GM13976 (cell line): ENCODE measurements at regions not wholly inside any gene's neighbourhood (a gene's known extent, or its start where the extent isn't known, plus 50 kb on each side); places are given as distances from the start of the nearest gene placed in this dataset.

Source experiments
- DNase-seq: peaks from one replicate; pipeline ENCODE4 v3.0.0; 2012; ENCODE audit warnings: low spot score
- in situ Hi-C: fragments of 300-500 bp; cut with MboI; formaldehyde crosslinking; loops from one replicate; pipeline ENCODE4 v1.12.0; 2022; ENCODE audit warnings: low sequenced_read_pairs, mixed read lengths, inconsistent platforms; ENCODE audit not compliant: unreplicated experiment
- TF ChIP-seq, protein P1 (sequence below): IDR thresholded peaks from 2 replicates; pipeline ENCODE4 v1.5.1; 2012; ENCODE audit warnings: borderline replicate concordance, mild to moderate bottlenecking; ENCODE audit not compliant: insufficient read depth; ENCODE audit errors: extremely low read depth, missing control alignments, control extremely low read depth

- in situ Hi-C loops = no loop called here
- TF ChIP-seq, protein P1, sequence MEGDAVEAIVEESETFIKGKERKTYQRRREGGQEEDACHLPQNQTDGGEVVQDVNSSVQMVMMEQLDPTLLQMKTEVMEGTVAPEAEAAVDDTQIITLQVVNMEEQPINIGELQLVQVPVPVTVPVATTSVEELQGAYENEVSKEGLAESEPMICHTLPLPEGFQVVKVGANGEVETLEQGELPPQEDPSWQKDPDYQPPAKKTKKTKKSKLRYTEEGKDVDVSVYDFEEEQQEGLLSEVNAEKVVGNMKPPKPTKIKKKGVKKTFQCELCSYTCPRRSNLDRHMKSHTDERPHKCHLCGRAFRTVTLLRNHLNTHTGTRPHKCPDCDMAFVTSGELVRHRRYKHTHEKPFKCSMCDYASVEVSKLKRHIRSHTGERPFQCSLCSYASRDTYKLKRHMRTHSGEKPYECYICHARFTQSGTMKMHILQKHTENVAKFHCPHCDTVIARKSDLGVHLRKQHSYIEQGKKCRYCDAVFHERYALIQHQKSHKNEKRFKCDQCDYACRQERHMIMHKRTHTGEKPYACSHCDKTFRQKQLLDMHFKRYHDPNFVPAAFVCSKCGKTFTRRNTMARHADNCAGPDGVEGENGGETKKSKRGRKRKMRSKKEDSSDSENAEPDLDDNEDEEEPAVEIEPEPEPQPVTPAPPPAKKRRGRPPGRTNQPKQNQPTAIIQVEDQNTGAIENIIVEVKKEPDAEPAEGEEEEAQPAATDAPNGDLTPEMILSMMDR = no peak
- no peak for DNase-seq
Measured at GRCh38 chr4:153081693-153082092, 122.5 kb upstream of the TRIM2 start.

- DNase-seq = no peak
- TF ChIP-seq, protein P1 = no peak
- in situ Hi-C loops = no loop called here
Measured at GRCh38 chr4:153082322-153083301, 121.6 kb upstream of the TRIM2 start.

DNA sequence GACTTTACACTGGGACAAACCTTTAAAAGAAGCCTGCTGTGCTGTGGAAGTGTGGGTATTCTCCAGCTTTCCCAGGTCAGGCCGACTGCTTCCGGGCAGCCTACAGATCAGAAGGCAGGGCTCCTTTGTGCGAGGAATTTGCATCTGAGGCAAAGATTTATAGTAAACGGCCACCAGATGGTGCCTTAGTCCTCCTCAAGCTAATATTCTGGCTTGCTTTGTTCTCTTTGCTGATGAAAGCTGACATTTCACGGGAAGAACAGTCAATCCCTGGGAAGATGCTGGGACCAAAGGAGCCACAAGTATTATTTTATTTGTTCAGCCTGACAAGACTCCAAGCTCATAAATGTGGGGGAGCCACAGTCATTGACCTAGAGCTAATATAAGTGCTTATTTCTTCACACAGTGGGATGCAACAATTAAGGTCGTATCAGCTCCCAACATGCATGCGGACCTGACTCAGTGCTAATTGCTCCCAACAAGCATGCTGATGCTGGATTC, 120.7 kb upstream of the TRIM2 start:
- peak; percentile 66 for DNase-seq
- in situ Hi-C loops = no loop called here
- TF ChIP-seq, protein P1 = peak; percentile 39

GRCh38 chr4:153084224-153084979, 119.8 kb upstream of the TRIM2 start:
- TF ChIP-seq, protein P1 = no peak
- in situ Hi-C loops = no loop called here

DNA sequence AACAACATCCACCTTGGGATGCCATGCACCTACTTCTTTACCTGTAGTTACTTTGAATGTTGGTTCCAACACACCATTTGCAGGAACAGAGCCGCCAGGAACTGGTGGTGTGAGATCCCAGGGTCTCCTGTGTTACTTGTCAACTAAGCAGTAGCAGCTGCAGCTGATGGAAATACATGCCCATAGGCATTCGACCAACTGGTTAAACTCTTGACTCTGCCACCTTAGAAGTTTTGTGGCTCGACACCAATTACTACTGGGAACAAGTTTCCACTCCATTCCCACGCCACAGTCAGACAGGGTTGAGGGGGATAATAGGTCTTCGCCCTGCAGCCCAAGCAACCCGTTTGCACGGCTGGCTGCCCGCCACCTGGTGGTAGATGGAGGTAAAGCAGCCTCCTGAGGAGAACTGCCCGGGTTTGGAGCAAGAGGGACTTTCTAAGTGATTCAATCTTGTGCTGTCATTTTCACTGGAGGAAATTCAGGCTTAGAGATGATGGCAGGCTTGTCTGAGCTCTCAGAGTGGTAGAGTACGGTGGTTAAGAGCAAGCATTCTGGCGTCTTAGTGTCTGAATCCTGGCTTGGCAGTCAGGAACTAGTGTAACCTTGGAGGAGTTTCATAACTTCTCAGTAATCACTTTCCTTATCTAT, 119.1 kb upstream of the TRIM2 start:
- TF ChIP-seq, protein P1 = peak; percentile 90
- in situ Hi-C loops = no loop called here
- peak; percentile 69 for DNase-seq

More at GRCh38 chr4:153084224-153084979, 119.8 kb upstream of the TRIM2 start:
- no peak for DNase-seq

- no peak for DNase-seq
- in situ Hi-C loops = no loop called here
- TF ChIP-seq, protein P1 = no peak
Measured at GRCh38 chr4:153087671-153088194, 116.5 kb upstream of the TRIM2 start.
